ENCODE measurements at regions not wholly inside any gene's neighbourhood (a gene's known extent, or its start where the extent isn't known, plus 50 kb on each side); places are given as distances from the start of the nearest gene placed in this dataset.
"Not testable (repeated sequence)": the region's sequence is repeated elsewhere in the genome, so short reads cannot be mapped to it uniquely, and the experiment has no call there.

DNA sequence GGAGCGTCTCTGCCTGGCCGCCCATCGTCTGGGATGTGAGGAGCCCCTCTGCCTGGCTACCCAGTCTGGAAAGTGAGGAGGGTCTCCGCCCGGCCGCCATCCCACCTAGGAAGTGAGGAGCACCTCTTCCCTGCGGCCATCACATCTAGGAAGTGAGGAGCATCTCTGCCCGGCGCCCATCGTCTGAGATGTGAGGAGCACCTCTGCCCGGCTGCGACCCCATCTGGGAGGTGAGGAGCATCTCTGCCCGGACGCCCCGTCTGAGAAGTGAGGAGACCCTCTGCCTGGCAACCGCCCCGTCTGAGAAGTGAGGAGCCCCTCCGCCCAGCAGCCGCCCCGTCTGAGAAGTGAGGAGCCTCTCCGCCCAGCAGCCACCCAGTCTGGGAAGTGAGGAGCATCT is 84.5 kb downstream of the IDS start:
- DNase-seq (ENCODE audit: low read depth); H3K4me3 ChIP-seq (ENCODE audit: low read depth, low read length): not testable (repeated sequence)

DNA sequence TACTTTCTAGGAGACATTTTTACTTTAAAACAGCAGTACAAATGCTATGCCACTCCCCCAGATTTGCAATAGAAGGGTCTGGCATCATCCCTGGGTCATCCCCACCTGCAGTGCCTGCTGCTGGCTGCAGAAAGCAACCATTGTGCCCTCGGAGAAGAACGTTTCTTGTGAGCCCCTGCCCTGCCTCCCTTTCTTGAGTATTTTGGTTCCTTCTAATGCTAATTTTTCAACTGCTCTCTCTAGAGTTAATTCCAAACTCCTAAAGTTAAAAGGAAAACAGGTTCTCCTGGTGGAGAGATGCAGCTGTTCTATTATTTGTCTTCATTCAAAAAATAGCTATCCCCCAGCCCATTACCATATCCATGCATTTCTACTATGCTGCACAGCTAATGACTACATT is 107.1 kb downstream of the IDS start:
- no peak for DNase-seq (ENCODE audit: low read depth)
- H3K4me3 ChIP-seq (ENCODE audit: low read depth, low read length) = no peak overlapping the region

DNA sequence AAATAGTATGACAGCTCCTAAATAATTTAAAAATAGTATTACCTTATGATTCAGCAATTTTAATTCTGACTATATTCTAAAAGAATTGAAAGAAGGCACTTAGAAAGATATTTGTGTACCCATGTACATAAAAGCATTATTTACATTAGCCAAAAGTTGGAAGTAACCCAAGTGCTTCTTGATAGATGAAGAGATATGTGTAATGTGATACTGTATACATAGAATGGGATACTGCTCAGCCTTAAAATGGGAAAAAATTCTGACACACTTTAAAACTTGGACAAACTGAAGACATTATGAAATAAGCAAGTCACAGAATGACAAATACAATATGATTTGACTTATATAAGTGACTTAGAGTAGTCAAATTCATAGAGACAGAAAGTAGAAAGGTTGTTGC is 112.2 kb downstream of the IDS start:
- DNase-seq (ENCODE audit: low read depth) = no peak
- no peak overlapping the region for H3K4me3 ChIP-seq (ENCODE audit: low read depth, low read length)

DNA sequence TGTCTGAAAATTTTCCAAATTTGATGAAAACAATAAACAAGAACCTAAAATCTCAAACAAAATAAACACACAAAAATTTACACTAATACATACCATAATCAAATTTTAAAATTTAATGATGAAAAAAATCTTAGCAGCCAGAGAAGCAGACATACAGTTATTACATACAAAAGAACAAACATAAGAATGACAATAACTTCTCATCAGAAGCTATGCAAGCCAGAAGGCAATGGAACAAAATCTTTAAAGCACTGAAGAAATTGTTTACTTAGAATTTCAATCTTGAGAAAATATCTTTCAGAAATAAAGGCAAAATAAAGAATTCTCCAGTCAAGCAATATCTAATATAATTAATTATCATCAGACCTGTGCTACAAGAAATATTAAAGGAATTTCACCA is 121.3 kb downstream of the IDS start:
- no peak overlapping the region for H3K4me3 ChIP-seq (ENCODE audit: low read depth, low read length)
- DNase-seq (ENCODE audit: low read depth) = no peak

DNA sequence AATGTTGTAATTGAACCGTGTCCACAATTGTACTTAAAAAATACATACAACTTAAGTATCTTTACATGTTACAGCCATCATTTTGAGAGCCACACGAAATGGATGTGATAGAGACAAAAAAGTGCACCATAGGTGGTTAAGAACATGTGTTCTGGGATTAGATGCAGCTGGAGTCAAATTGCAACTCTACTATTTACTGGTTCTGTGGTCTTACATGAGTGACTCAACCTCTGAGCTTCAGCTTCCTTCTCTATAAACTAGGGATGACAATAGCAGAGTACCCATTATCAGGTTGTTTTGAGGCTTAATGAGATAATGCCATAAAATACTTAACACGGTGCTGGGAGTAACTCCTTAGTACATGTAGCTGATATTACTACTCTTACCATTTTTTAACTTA is 130.4 kb downstream of the IDS start:
- H3K4me3 ChIP-seq (ENCODE audit: low read depth, low read length) = no peak overlapping the region
- DNase-seq (ENCODE audit: low read depth) = peak; percentile 27

DNA sequence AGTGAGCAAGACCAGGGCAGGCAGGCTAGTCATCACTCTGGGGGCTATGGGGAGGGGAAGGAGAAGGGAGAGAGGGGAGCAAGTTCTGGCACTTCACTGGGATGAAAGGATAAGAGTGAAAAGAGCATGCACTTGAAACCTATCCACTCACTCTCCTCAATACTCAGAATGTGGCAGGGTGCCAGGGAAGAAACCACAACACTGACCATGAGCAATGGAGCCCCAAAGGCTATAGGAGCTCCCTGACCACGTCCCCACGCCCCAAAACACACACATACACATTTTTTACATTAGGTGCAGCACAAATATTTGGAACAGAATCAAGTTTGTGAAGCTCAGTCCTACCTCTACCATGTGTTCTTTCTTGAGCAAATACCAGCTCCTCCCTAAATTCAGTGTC is 132.2 kb downstream of the IDS start:
- no peak for DNase-seq (ENCODE audit: low read depth)
- no peak overlapping the region for H3K4me3 ChIP-seq (ENCODE audit: low read depth, low read length)

DNA sequence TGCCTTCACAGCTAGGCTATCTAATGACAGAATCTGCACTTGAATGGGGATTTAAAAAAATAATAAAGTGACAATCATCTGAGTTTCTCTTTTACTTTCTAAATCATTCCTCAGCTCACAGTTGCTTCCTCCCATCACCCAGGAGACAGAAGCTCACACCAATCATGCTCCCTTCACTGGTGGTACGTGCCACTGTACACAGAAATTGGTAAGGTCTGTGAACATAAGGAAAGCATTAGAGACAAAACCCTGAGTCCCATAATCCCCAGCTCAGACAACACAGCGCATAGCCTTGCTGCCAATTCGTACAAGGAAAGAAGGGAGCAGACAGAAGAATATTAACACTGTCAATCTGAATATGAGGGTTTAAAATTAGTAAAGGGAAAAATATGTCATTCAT is 133.1 kb downstream of the IDS start:
- peak; percentile 53 for DNase-seq (ENCODE audit: low read depth)
- no peak overlapping the region for H3K4me3 ChIP-seq (ENCODE audit: low read depth, low read length)

DNA sequence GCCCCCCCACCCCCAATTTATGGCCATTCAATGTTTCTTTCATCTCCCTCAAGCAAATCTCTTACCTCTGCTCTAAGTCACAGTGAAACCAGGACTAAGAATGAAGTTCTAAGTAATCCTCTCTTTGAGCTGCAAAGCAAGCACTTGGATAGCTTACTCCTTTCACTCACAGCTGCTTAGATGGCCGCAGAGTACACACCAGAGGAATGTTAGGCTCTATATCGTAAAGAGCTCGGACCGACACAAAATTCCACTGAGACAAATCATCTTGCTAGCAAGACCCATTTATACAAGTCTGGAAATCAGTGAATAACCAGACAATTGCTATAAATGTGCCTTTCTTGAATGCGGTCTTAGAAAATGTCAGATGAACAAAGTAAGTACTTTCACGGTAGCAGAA is 135.0 kb downstream of the IDS start:
- no peak overlapping the region for H3K4me3 ChIP-seq (ENCODE audit: low read depth, low read length)
- DNase-seq (ENCODE audit: low read depth) = peak; percentile 35

DNA sequence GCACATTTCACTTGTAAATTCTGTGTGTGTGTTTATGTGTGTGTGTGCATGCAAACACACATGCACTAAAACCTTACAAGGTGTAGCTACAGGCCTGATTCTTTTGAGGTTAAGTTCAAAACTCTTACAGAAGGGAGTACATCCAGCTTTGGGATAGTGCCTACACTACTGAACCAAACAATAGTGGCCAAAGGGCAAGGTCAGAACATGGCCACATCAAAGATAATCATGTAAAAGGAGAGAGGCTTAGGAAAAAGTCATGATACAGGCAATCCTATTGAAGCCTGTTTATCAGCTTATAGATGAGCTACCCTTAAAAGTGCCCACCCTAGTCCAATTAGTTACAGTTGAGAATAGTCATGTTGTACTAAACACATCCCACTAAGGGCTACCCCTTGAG is 139.6 kb downstream of the IDS start:
- no peak overlapping the region for H3K4me3 ChIP-seq (ENCODE audit: low read depth, low read length)
- DNase-seq (ENCODE audit: low read depth) = no peak

DNA sequence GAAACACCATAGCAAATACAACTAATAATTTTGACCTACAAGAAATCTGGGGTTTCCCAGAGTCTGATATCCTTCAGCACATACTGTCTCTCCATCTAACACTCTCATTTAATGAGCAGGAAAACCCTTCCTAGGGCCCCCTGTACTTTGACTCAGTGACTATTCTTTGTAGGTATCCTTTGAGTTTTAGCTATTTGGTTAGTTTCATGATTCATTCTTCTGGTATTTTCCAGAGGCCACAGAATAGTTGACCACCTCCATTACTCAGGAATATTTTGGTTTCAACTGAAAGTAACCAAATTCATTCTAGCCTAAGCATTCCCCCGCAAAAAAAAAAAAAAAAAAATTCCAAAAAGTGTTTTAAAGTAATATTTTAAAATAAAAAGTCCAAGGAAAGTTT is 140.0 kb downstream of the IDS start:
- no peak for DNase-seq (ENCODE audit: low read depth)
- no peak overlapping the region for H3K4me3 ChIP-seq (ENCODE audit: low read depth, low read length)

DNA sequence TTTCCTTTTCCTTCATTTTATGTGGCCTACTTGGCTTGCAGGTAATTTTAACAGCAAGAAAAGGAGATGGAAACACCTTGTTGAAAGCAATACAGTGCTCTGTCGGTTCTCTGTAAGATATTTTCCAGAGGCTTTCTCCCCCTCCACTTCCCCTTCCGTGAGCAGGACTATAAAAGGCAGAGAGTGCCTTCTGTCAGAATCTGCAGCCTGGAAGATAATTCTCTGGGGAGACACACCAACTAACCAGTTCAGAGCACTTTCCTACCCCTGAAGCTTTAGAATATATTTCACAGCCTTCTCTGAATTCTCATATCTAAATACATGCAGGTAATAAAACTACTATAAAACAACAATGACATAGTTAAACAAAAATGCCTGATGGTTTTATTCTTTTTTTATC is 141.1 kb downstream of the IDS start:
- DNase-seq (ENCODE audit: low read depth) = no peak

DNA sequence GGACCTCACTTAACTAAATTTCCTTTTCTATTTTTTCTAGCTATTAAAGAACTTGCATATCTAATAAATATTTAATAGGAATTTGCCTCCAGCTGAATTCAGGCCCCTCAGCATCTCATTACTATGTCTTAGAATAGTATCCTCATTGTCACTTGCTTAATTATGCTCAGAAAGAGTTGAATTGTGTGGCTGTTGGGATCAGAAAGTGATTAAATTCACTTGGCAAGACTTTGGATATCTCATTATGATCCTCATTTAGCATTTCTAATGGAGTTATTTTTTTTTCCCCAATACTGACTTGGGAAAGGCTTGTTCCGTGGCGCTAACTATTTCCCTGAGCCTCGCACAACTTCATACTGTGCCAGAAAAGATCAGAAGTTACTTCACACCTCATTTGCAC is 158.8 kb downstream of the IDS start:
- no peak overlapping the region for H3K4me3 ChIP-seq (ENCODE audit: low read depth, low read length)
- DNase-seq (ENCODE audit: low read depth) = no peak

More for the DNA sequence above, 141.1 kb downstream of the IDS start:
- H3K4me3 ChIP-seq (ENCODE audit: low read depth, low read length) = no peak overlapping the region

DNA sequence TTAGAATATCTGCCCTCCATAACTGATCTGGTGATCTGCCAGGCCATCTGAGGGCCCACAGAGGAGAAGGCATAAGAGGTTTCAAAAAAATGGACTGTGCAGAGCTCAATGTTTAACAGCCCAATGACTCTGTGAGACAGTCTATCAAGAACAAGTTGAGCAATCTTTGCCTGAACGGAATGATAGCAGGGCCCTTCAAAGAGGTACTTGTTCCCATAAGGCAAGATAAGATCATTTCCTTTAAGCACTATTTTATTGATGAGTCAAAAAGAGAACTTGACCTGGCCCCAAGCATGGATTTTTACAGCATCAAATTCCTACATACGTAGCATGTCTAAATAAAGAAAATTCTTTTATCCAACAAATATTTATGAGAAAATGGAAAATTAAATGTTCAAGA is 182.8 kb downstream of the IDS start:
- no peak for DNase-seq (ENCODE audit: low read depth)
- no peak overlapping the region for H3K4me3 ChIP-seq (ENCODE audit: low read depth, low read length)

DNA sequence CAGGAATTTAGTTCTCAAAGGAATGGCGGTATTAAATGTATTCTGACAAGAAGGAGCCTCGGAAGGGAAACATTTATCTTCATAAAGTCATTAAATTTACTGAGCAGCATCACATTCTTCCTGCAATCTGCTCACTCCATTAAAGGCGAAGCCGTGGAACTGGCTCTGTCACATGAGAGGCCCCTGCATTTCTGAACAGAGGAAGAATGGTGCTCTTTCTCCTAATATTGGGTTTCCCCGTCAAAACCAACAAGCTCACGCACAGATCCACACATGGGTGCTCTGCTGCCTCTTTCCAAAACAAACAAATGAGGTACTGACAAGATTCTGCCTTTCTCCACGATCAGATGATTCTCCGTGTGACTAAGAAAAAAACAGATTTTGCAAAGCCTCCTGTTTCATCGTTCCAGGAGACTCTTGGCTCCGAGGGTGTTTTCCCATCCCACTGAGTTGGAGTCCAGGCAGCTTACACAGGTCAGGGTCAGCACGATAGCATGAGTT is 191.2 kb downstream of the IDS start:
- no peak overlapping the region for H3K4me3 ChIP-seq (ENCODE audit: low read depth, low read length)
- DNase-seq (ENCODE audit: low read depth) = peak; percentile 73

DNA sequence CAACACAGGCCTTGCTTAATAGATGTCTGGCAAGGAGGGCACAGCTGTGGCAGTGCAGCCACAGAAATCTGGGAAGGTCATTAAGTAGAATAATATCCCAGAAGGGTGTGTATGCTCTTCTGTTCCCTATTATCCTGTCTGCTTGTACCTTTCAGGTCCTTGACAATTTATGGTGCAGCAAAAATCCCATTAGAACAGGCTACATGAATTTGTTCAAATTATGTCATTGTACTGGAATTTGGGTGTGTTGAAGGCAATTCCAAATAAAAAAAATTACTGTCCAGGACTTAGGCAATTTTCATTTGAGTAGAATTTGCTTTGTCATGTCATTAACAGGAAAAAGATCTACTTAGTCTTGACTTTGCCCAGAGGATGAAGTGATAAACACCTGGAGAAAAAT is 192.1 kb downstream of the IDS start:
- H3K4me3 ChIP-seq (ENCODE audit: low read depth, low read length) = no peak overlapping the region
- DNase-seq (ENCODE audit: low read depth) = no peak

DNA sequence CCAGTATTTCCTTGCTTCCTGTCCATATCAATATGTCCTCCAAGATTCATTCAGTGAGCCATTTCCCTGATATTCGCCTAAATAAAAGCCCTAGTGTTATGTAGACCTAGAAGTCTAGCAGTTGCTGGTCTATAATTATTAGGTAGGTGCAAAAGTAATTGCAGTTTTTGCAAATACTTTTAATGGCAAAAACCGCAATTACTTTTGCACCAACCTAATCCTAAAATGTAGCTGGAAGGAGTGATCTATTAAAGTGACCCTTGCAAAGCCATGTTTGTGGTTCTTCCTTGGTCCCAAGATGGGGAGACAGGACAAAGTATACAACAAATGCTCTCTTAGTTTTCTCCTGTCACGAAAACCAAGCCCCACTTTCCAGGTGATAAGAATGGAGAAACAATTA is 193.0 kb downstream of the IDS start:
- no peak overlapping the region for H3K4me3 ChIP-seq (ENCODE audit: low read depth, low read length)
- no peak for DNase-seq (ENCODE audit: low read depth)

DNA sequence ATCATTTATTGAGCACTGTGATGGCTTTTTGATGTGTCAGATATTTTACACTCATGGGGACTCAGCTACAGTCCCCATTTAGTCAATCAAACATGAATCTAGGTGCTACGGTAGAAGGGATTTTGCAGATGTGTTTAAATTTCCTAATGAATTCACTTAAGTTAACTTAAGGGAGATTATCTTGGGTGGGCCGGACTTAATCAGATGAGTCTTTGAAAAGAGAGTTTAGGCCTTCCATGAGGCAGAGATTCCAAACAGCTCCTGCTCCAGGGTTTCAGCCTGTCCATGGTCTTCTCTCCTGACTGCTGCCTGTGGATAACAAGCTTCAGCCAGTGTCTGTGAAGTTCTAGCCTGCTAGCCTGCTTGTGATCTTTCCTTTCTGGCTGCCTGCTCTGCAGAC is 202.4 kb downstream of the IDS start:
- H3K4me3 ChIP-seq (ENCODE audit: low read depth, low read length) = no peak overlapping the region
- DNase-seq (ENCODE audit: low read depth) = no peak

DNA sequence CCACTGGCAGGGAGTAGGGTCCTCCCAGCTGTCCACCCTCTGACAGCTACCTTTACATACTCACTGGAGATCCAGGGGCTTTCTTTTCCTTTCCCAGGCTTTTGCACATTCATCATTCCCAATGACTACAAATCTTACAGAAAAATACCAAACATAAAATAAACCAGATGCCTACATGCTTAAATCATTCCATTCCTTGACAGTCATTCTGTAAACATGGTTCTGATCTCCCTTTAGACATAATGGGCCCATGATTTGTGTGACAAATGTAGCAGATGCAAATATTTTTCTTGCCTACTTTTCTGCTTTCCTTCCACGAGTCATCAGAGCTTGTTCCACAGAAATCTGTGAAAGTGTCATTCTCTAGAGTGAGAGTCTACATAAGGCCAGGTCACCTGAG is 207.0 kb downstream of the IDS start:
- DNase-seq (ENCODE audit: low read depth) = no peak
- H3K4me3 ChIP-seq (ENCODE audit: low read depth, low read length) = no peak overlapping the region

DNA sequence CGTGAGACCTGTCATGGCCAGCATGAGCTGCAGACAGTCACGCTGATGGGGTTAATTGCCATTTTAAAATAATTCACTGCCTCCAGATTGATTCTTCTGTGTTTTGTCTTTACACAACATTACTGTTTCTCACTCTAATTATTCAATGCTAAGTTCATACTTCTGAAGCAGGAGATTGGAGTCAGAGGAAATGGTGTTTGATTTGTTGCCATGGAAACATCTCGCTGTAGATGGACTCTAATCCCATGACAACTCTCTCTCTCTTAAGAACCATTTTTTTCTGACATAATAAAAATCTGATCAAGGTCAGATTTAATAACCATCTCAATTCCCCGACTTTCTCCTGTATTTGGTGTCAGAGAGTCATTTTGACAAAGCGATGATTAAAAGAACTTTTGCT is 209.0 kb downstream of the IDS start:
- DNase-seq (ENCODE audit: low read depth) = no peak
- H3K4me3 ChIP-seq (ENCODE audit: low read depth, low read length) = no peak overlapping the region

DNA sequence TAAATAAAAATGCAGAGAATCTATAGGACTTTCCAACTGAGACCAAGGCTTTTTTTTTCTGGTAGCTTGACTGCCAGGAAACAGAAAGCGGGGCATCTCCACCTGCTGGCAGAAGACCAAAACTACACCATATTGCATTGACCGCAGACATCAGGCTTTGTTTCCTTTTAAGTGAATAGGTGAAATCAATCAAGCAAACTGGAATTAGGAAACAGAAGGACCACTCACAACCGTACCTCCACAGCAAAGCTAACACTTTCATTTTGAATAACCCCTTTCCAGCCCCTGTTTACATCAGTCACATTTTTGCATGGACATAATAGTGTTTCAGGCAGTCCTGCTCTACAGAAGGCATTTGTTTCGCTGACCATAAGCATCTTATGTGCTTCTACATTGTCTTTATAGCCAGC is 218.2 kb downstream of the IDS start:
- DNase-seq (ENCODE audit: low read depth) = peak; percentile 13
- H3K4me3 ChIP-seq (ENCODE audit: low read depth, low read length) = no peak overlapping the region

DNA sequence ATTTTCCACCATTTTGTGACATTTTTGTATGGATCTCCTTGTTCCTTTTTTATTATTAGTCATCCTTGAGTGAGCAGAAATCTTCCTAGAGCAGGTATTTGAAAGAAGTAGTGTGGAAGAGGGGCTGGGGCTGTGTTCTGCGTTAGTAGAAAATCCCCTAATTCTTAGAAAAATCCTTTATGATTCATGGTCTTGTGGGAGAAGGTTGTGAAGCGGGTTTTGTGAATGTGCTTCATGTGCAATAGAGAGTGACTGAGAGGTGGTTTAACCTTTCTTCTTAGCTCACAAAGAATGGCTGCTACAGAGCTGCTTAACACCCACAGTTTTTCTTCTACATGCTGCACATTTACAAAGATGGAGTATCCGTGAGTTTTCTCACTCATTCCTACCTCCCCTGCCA is 220.5 kb downstream of the IDS start:
- DNase-seq (ENCODE audit: low read depth) = peak; percentile 16
- no peak overlapping the region for H3K4me3 ChIP-seq (ENCODE audit: low read depth, low read length)

DNA sequence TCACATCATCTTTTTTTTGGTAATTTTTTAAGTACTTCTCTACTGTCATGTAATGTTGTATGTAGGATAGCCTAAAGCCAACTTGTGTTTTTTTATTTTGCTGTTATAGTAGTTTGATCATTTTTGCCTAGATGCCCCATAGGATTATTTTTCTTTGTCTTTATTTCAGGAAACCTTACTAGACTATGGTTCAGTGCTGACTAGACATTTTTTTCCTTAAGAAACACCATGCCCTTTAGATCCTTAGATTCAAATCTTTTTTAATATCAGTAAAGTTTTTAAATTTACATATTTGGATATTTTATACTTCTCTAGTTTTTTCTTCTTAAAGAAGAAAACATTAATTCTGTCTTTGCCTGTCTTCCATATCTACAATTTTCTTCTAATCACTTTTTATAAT is 221.3 kb downstream of the IDS start:
- H3K4me3 ChIP-seq (ENCODE audit: low read depth, low read length) = no peak overlapping the region
- no peak for DNase-seq (ENCODE audit: low read depth)

All from skeletal muscle cell (primary cell).